HL-60 (cell line): ENCODE measurements at regions not wholly inside any gene's neighbourhood (a gene's known extent, or its start where the extent isn't known, plus 50 kb on each side); places are given as distances from the start of the nearest gene placed in this dataset.

ENCODE experiments used
- DNase-seq, 2 experiments: peaks; one replicate each; pipeline ENCODE4 v3.0.0-alpha.2; 2010 to 2020; ENCODE audit warnings: low read depth in 1 of 2, low spot score in 1 of 2
- H3K27ac ChIP-seq: fragments of 250-450 bp; sonication (Bioruptor Pico); replicated peaks from 2 replicates; pipeline ENCODE4 v1.5.1; 2020; ENCODE audit warnings: mild to moderate bottlenecking, moderate library complexity
- H3K27me3 ChIP-seq: fragments of 250-450 bp; sonication (Bioruptor Pico); 2 replicates; pipeline ENCODE4 v1.5.1; 2021; ENCODE audit warnings: mild to moderate bottlenecking, moderate library complexity; ENCODE audit not compliant: insufficient read depth, poor library complexity, severe bottlenecking
- H3K4me3 ChIP-seq: replicated peaks from 2 replicates; pipeline ENCODE4 v1.5.1; 2011; ENCODE audit warnings: mild to moderate bottlenecking, control low read depth, low read length; ENCODE audit not compliant: insufficient read depth
- CTCF ChIP-seq: IDR thresholded peaks from one replicate; pipeline ENCODE4 v1.5.1; 2011; ENCODE audit warnings: low read length, control low read depth, inconsistent platforms; ENCODE audit not compliant: insufficient read depth
- GABPA ChIP-seq: IDR thresholded peaks from 2 replicates; pipeline ENCODE4 v1.6.1; 2012; ENCODE audit warnings: low read depth
- POLR2AphosphoS5 ChIP-seq: IDR thresholded peaks from 2 replicates; pipeline ENCODE4 v1.6.1; 2012; ENCODE audit warnings: low read depth
- REST ChIP-seq: IDR thresholded peaks from 2 replicates; pipeline ENCODE4 v1.6.1; 2012; ENCODE audit warnings: low read depth; ENCODE audit not compliant: insufficient replicate concordance
- SPI1 ChIP-seq: IDR thresholded peaks from 2 replicates; pipeline ENCODE4 v1.6.1; 2012; ENCODE audit warnings: low read depth, mild to moderate bottlenecking, borderline replicate concordance

- no peaks in the 10 kb centered on the region for H3K27me3 ChIP-seq
- no peak for DNase-seq
- H3K4me3 ChIP-seq = no peak overlapping the region
- TF ChIP-seq CTCF (no peak), GABPA (no peak), POLR2AphosphoS5 (no peak), SPI1 (no peak), REST (no peak)
- H3K27ac ChIP-seq = no peak overlapping the region
These were observed 308.8 kb upstream of the FIGN start for GRCh38 chr2:164044622-164045021.

GRCh38 chr2:164039270-164039669 is 303.5 kb upstream of the FIGN start:
- TF ChIP-seq CTCF (no peak), SPI1 (no peak), GABPA (no peak)
- Histone ChIP-seq H3K27ac (no peak overlapping the region), H3K4me3 (no peak overlapping the region), H3K27me3 (no peaks in the 10 kb centered on the region)
- DNase-seq = no peak

GRCh38 chr2:164032995-164033394 is 297.2 kb upstream of the FIGN start:
- TF ChIP-seq POLR2AphosphoS5 (no peak), REST (no peak), SPI1 (no peak), GABPA (no peak)
- DNase-seq = no peak
- Histone ChIP-seq H3K27me3 (no peaks in the 10 kb centered on the region), H3K27ac (no peak overlapping the region), H3K4me3 (no peak overlapping the region)

GRCh38 chr2:164030623-164031022 is 294.8 kb upstream of the FIGN start:
- no peak for DNase-seq
- no peak overlapping the region for H3K4me3 ChIP-seq
- no peak overlapping the region for H3K27ac ChIP-seq
- TF ChIP-seq POLR2AphosphoS5 (no peak), CTCF (no peak), SPI1 (no peak), REST (no peak), GABPA (no peak)
- no peaks in the 10 kb centered on the region for H3K27me3 ChIP-seq
